OCI-M2 (cell line): ENCODE measurements at regions not wholly inside any gene's neighbourhood (a gene's known extent, or its start where the extent isn't known, plus 50 kb on each side); places are given as distances from the start of the nearest gene placed in this dataset.
"Not testable (repeated sequence)": the region's sequence is repeated elsewhere in the genome, so short reads cannot be mapped to it uniquely, and the experiment has no call there.

Experiments
- DNase-seq: peaks from one replicate; lab custom pipeline; 2025; ENCODE audit not compliant: unreplicated experiment; lab: John Stamatoyannopoulos, UW

- DNase-seq: no peak
Observed at GRCh38 chr20:11483697-11484096, 434.0 kb upstream of the BTBD3 start.

GRCh38 chr20:11484479-11484878 lies 433.2 kb upstream of the BTBD3 start:
- no peak for DNase-seq

- DNase-seq: no peak
Observed at GRCh38 chr20:11492386-11492785, 425.3 kb upstream of the BTBD3 start.

GRCh38 chr20:11492846-11493245 lies 424.8 kb upstream of the BTBD3 start:
- DNase-seq: no peak

- no peak for DNase-seq
Observed at GRCh38 chr20:11496380-11496779, 421.3 kb upstream of the BTBD3 start.

GRCh38 chr20:11497545-11497944 lies 420.1 kb upstream of the BTBD3 start:
- DNase-seq: no peak

- no peak for DNase-seq
Observed at GRCh38 chr20:11499101-11499634, 418.5 kb upstream of the BTBD3 start.

- no peak for DNase-seq
Observed at GRCh38 chr20:11502061-11502460, 415.6 kb upstream of the BTBD3 start.

- DNase-seq: no peak
Observed at GRCh38 chr20:11502671-11503070, 415.0 kb upstream of the BTBD3 start.

- no peak for DNase-seq
Observed at GRCh38 chr20:11509776-11510175, 407.9 kb upstream of the BTBD3 start.

- DNase-seq: no peak
Observed at GRCh38 chr20:11511821-11512220, 405.9 kb upstream of the BTBD3 start.

- DNase-seq: not testable (repeated sequence)
Observed at GRCh38 chr20:11513241-11513745, 404.4 kb upstream of the BTBD3 start.

GRCh38 chr20:11516448-11516847 lies 401.2 kb upstream of the BTBD3 start:
- DNase-seq: no peak

- no peak for DNase-seq
Observed at GRCh38 chr20:11520596-11520995, 397.1 kb upstream of the BTBD3 start.

- no peak for DNase-seq
Observed at GRCh38 chr20:11521476-11522365, 396.0 kb upstream of the BTBD3 start.

- no peak for DNase-seq
Observed at GRCh38 chr20:11522366-11522741, 395.3 kb upstream of the BTBD3 start.

GRCh38 chr20:11529047-11529446 lies 388.6 kb upstream of the BTBD3 start:
- no peak for DNase-seq

- DNase-seq: no peak
Observed at GRCh38 chr20:11537032-11537431, 380.7 kb upstream of the BTBD3 start.

- DNase-seq: no peak
Observed at GRCh38 chr20:11539450-11539849, 378.2 kb upstream of the BTBD3 start.

GRCh38 chr20:11540558-11540957 lies 377.1 kb upstream of the BTBD3 start:
- no peak for DNase-seq

GRCh38 chr20:11542645-11543044 lies 375.0 kb upstream of the BTBD3 start:
- no peak for DNase-seq

GRCh38 chr20:11544029-11544678 lies 373.5 kb upstream of the BTBD3 start:
- DNase-seq: no peak
